Choroid plexus epithelial cell (primary cell): ENCODE measurements at regions not wholly inside any gene's neighbourhood (a gene's known extent, or its start where the extent isn't known, plus 50 kb on each side); places are given as distances from the start of the nearest gene placed in this dataset.

Source experiments
- DNase-seq: peaks from one replicate; pipeline ENCODE4 v3.0.0-alpha.2; 2010; ENCODE audit warnings: low read depth
- H3K4me3 ChIP-seq: 2 replicates; pipeline ENCODE4 v1.5.1; 2011; ENCODE audit warnings: low read depth, mild to moderate bottlenecking, control low read depth, low read length, moderate library complexity
- TF ChIP-seq, protein P1 (sequence below): conservative IDR thresholded peaks from 2 replicates; pipeline ENCODE4 v1.5.1; 2011; ENCODE audit warnings: low read depth, mild to moderate bottlenecking, control low read depth, inconsistent platforms, low read length, moderate library complexity

DNA sequence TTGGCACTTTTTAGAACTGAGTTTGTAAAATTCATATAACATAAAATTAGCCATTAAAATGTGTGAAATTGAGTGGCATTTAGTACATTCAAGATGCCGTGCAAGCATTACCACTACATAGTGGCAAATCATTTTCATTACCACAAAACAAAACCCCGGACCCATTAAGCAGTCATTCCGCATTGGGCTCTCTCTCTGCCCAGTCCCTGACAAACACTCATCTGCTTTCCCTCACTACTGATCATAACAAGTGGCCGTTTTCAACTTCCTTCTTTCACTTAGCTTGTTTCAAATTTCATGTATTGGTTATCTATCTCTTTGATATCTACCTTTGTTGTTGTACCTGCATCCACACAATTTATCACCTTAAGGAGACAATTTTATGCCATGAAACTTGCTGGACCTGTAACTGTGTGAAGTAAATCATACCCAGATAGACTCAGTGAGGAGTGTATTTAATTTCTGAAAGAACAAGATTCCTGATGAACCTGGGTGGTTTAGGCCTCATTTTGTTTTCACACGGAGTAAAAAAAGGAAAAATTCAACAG is 202.1 kb downstream of the OR13H1 start:
- no peak for DNase-seq
- TF ChIP-seq, protein P1, sequence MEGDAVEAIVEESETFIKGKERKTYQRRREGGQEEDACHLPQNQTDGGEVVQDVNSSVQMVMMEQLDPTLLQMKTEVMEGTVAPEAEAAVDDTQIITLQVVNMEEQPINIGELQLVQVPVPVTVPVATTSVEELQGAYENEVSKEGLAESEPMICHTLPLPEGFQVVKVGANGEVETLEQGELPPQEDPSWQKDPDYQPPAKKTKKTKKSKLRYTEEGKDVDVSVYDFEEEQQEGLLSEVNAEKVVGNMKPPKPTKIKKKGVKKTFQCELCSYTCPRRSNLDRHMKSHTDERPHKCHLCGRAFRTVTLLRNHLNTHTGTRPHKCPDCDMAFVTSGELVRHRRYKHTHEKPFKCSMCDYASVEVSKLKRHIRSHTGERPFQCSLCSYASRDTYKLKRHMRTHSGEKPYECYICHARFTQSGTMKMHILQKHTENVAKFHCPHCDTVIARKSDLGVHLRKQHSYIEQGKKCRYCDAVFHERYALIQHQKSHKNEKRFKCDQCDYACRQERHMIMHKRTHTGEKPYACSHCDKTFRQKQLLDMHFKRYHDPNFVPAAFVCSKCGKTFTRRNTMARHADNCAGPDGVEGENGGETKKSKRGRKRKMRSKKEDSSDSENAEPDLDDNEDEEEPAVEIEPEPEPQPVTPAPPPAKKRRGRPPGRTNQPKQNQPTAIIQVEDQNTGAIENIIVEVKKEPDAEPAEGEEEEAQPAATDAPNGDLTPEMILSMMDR = no peak
- H3K4me3 ChIP-seq = no peak overlapping the region

- DNase-seq = no peak
- TF ChIP-seq, protein P1 = no peak
- no peak overlapping the region for H3K4me3 ChIP-seq
These were observed 202.7 kb downstream of the OR13H1 start for GRCh38 chrX:131746491-131746968.

- no peak overlapping the region for H3K4me3 ChIP-seq
- TF ChIP-seq, protein P1 = no peak
- no peak for DNase-seq
These were observed 203.3 kb downstream of the OR13H1 start for GRCh38 chrX:131747173-131747572.

- H3K4me3 ChIP-seq = no peak overlapping the region
- no peak for DNase-seq
- TF ChIP-seq, protein P1 = no peak
These were observed 208.8 kb downstream of the OR13H1 start for GRCh38 chrX:131752493-131753198.

DNA sequence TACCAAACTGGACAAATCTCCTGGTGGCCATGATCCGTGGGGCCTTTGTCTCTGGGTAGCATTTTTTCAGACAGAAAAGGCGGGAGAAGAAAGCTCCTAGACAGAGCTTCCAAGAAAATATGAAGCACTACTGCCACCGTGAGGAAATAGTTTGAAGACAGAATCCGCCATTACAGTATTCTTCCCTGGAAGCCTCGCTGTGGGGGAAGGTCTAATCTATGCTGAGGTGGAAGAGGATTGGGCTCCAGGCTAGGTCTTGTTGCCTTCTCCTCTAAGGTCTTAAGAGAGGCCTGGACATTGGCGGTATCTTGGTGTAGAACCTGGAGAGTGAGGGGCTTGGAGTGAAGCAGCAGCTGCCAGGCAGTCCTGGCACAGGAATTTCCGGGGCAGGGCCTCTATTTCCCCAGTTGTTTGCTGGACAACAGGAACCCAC is 218.9 kb downstream of the OR13H1 start:
- TF ChIP-seq, protein P1 = no peak
- no peak for DNase-seq
- no peak overlapping the region for H3K4me3 ChIP-seq

GRCh38 chrX:131763674-131764073 is 219.8 kb downstream of the OR13H1 start:
- no peak for DNase-seq
- no peak overlapping the region for H3K4me3 ChIP-seq
- TF ChIP-seq, protein P1 = no peak

DNA sequence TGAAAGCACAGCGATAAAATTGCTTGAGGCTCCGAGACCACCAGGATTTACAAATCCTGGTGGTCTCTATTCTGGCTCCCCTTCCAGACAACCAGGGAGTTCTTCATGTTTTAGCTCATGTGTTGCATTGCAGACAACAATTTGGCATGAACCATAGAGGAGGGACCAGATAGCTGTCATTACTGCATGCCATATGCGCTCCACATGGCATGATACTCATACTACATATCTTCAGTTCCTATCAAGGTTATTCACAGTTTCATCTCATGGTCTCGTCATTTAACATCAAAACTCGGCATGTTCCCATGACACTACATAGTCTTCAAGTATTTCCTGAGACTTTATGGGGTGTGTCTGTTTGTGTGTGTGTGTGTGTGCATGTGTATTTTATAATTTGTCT is 220.3 kb downstream of the OR13H1 start:
- DNase-seq = no peak
- H3K4me3 ChIP-seq = no peak overlapping the region
- TF ChIP-seq, protein P1 = no peak
